ENCODE measurements at regions not wholly inside any gene's neighbourhood (a gene's known extent, or its start where the extent isn't known, plus 50 kb on each side); places are given as distances from the start of the nearest gene placed in this dataset.

DNA sequence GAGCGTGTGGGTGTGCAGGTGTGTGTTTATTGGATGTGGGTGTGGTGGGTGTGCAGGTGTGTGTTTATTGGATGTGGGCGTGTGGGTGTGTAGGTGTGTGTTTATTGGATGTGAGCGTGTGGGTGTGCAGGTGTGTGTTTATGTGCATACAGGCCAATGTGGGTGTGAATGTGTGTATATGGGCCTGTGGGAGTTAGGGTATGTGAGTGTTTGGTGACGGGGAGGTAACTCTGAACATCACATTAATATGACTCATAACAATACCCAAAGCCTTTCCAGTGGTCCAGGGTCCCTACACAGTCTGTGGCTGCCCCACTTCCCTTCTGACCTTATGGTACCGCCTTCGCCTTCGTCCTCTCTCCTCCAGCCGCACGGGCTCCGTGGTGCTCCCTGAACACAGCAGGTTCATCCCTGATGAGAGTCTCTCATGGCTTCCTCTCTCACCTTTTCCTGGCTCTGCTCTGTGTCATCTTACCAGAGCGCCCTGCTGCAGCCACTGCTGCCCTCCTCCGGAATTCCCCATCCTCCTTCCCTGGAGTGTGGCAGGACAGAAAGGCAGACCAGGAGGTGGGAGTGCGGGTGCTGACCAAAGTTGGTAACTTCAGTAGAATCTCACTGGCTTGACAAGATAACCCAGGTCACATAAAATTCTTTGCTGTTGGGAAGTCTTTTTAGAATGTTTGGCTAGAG, 80.0 kb downstream of the SLC2A10 start:
- TF ChIP-seq, protein P1, sequence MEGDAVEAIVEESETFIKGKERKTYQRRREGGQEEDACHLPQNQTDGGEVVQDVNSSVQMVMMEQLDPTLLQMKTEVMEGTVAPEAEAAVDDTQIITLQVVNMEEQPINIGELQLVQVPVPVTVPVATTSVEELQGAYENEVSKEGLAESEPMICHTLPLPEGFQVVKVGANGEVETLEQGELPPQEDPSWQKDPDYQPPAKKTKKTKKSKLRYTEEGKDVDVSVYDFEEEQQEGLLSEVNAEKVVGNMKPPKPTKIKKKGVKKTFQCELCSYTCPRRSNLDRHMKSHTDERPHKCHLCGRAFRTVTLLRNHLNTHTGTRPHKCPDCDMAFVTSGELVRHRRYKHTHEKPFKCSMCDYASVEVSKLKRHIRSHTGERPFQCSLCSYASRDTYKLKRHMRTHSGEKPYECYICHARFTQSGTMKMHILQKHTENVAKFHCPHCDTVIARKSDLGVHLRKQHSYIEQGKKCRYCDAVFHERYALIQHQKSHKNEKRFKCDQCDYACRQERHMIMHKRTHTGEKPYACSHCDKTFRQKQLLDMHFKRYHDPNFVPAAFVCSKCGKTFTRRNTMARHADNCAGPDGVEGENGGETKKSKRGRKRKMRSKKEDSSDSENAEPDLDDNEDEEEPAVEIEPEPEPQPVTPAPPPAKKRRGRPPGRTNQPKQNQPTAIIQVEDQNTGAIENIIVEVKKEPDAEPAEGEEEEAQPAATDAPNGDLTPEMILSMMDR (conservative IDR thresholded peaks at IDR 0.05; ENCODE audit: low read depth, low read length) = no peak
- TF ChIP-seq, protein P2, sequence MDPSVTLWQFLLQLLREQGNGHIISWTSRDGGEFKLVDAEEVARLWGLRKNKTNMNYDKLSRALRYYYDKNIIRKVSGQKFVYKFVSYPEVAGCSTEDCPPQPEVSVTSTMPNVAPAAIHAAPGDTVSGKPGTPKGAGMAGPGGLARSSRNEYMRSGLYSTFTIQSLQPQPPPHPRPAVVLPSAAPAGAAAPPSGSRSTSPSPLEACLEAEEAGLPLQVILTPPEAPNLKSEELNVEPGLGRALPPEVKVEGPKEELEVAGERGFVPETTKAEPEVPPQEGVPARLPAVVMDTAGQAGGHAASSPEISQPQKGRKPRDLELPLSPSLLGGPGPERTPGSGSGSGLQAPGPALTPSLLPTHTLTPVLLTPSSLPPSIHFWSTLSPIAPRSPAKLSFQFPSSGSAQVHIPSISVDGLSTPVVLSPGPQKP (IDR thresholded peaks at IDR 0.05; ENCODE audit: borderline replicate concordance, low read depth, low read length) = no peak
- TF ChIP-seq MXI1 (IDR thresholded peaks at IDR 0.05; ENCODE audit: borderline replicate concordance, low read depth, low read length) = no peak
- TF ChIP-seq RCOR1 (IDR thresholded peaks at IDR 0.05; ENCODE audit: insufficient replicate concordance, low read length) = no peak
- TF ChIP-seq CHD1 (IDR thresholded peaks at IDR 0.05; ENCODE audit: low read depth, low read length) = no peak
- no peak for TF ChIP-seq RFX5 (IDR thresholded peaks at IDR 0.05; ENCODE audit: low read depth, low read length)
- no peak for TF ChIP-seq RAD21 (IDR thresholded peaks at IDR 0.05; ENCODE audit: low read length)
- no peak for TF ChIP-seq POLR2A (IDR thresholded peaks at IDR 0.05; ENCODE audit: low read depth, low read length)
- TF ChIP-seq, protein P3, sequence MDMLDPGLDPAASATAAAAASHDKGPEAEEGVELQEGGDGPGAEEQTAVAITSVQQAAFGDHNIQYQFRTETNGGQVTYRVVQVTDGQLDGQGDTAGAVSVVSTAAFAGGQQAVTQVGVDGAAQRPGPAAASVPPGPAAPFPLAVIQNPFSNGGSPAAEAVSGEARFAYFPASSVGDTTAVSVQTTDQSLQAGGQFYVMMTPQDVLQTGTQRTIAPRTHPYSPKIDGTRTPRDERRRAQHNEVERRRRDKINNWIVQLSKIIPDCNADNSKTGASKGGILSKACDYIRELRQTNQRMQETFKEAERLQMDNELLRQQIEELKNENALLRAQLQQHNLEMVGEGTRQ (IDR thresholded peaks at IDR 0.05; ENCODE audit: low read depth, low read length) = no peak
- no peak for TF ChIP-seq MAZ (IDR thresholded peaks at IDR 0.05; ENCODE audit: borderline replicate concordance, low read depth, low read length)
- no peak for TF ChIP-seq SMC3 (IDR thresholded peaks at IDR 0.05; ENCODE audit: low read depth, low read length)
- TF ChIP-seq FOS (IDR thresholded peaks at IDR 0.05; ENCODE audit: low read depth, low read length) = no peak
- no peak for TF ChIP-seq CEBPB (IDR thresholded peaks at IDR 0.05; ENCODE audit: low read depth, low read length)
- TF ChIP-seq MAFK (IDR thresholded peaks at IDR 0.05; ENCODE audit: low read depth, low read length) = no peak
